ENCODE measurements at regions not wholly inside any gene's neighbourhood (a gene's known extent, or its start where the extent isn't known, plus 50 kb on each side); places are given as distances from the start of the nearest gene placed in this dataset.

- H3K4me2 ChIP-seq (ENCODE audit: low read length), result no peak overlapping the region
- no peaks in the 10 kb centered on the region for H3K36me3 ChIP-seq (ENCODE audit: control insufficient read depth in 1 of 2, insufficient read depth in 2 of 2, low read length in 2 of 2)
- no peak overlapping the region for H3K27ac ChIP-seq (ENCODE audit: low read depth, low read length)
- H3K9ac ChIP-seq (ENCODE audit: low read length), result no peak overlapping the region
- H4K20me1 ChIP-seq (ENCODE audit: insufficient read depth), result no peaks in the 10 kb centered on the region
- H3K9me3 ChIP-seq (ENCODE audit: control insufficient read depth in 1 of 2, insufficient read depth in 1 of 2, low read depth in 1 of 2, low read length in 2 of 2), result no peaks in the 10 kb centered on the region
- DNase-seq (ENCODE audit: low read depth, low spot score) (no peak), ATAC-seq (no peak)
- no peak overlapping the region for H3K4me3 ChIP-seq (replicated peaks in 1 of 2; ENCODE audit: low read depth in 1 of 2, low read length in 2 of 2)
- BruUV-seq (replicated peaks), result no TSS peak
- no peaks in the 10 kb centered on the region for H3K4me1 ChIP-seq (ENCODE audit: control insufficient read depth in 1 of 2, insufficient read depth in 2 of 2, low read length in 2 of 2)
- intact Hi-C loops (cut with micrococcal nuclease), result no loop called here
- TF ChIP-seq CEBPB (IDR thresholded peaks at IDR 0.05; ENCODE audit: low read depth) (no peak), TCF7L2 (IDR thresholded peaks at IDR 0.05; ENCODE audit: borderline replicate concordance, extremely low read depth, insufficient read depth, insufficient read length) (no peak), CTCF (IDR thresholded peaks at IDR 0.05 in 2 of 3, conservative IDR thresholded peaks at IDR 0.05 in 1 of 3; ENCODE audit: borderline replicate concordance in 1 of 3, insufficient read depth in 1 of 3, low read depth in 2 of 3, low read length in 2 of 3) (no peak), ZNF274 (IDR thresholded peaks at IDR 0.05; ENCODE audit: low read depth, low read length) (no peak), RAD21 (IDR thresholded peaks at IDR 0.05; ENCODE audit: low read depth) (no peak), POLR2AphosphoS5 (IDR thresholded peaks at IDR 0.05; ENCODE audit: low read depth, low read length) (no peak), SRF (IDR thresholded peaks at IDR 0.05; ENCODE audit: low read depth) (no peak), FOSL1 (IDR thresholded peaks at IDR 0.05; ENCODE audit: low read depth) (no peak), ELF1 (IDR thresholded peaks at IDR 0.05; ENCODE audit: borderline replicate concordance, low read depth) (no peak), CBX3 (IDR thresholded peaks at IDR 0.05; ENCODE audit: low read depth) (no peak), YY1 (IDR thresholded peaks at IDR 0.05; ENCODE audit: extremely low read depth, insufficient replicate concordance, low read depth, low read length) (no peak), JUND (IDR thresholded peaks at IDR 0.05) (no peak)
- TF ChIP-seq, protein P1, sequence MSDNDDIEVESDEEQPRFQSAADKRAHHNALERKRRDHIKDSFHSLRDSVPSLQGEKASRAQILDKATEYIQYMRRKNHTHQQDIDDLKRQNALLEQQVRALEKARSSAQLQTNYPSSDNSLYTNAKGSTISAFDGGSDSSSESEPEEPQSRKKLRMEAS (IDR thresholded peaks at IDR 0.05), result no peak
- TF ChIP-seq, protein P2, sequence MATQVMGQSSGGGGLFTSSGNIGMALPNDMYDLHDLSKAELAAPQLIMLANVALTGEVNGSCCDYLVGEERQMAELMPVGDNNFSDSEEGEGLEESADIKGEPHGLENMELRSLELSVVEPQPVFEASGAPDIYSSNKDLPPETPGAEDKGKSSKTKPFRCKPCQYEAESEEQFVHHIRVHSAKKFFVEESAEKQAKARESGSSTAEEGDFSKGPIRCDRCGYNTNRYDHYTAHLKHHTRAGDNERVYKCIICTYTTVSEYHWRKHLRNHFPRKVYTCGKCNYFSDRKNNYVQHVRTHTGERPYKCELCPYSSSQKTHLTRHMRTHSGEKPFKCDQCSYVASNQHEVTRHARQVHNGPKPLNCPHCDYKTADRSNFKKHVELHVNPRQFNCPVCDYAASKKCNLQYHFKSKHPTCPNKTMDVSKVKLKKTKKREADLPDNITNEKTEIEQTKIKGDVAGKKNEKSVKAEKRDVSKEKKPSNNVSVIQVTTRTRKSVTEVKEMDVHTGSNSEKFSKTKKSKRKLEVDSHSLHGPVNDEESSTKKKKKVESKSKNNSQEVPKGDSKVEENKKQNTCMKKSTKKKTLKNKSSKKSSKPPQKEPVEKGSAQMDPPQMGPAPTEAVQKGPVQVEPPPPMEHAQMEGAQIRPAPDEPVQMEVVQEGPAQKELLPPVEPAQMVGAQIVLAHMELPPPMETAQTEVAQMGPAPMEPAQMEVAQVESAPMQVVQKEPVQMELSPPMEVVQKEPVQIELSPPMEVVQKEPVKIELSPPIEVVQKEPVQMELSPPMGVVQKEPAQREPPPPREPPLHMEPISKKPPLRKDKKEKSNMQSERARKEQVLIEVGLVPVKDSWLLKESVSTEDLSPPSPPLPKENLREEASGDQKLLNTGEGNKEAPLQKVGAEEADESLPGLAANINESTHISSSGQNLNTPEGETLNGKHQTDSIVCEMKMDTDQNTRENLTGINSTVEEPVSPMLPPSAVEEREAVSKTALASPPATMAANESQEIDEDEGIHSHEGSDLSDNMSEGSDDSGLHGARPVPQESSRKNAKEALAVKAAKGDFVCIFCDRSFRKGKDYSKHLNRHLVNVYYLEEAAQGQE (IDR thresholded peaks at IDR 0.05; ENCODE audit: low read depth), result no peak
- no peak overlapping the region for H2AFZ ChIP-seq (ENCODE audit: low read depth, low read length, poor library complexity, severe bottlenecking)
- no peaks in the 10 kb centered on the region for H3K9me2 ChIP-seq (ENCODE audit: insufficient read depth)
- ChIA-PET POLR2A (no interaction called here), CTCF (no interaction called here), RAD21 (ENCODE audit: low non-redundant PET in 1 of 2, low total read pairs in 2 of 2, uncharacterized antibody in 2 of 2, unreplicated experiment in 2 of 2) (no interaction called here)
- no peaks in the 10 kb centered on the region for H3K79me2 ChIP-seq (ENCODE audit: insufficient read depth, low read length)
- H3K27me3 ChIP-seq (ENCODE audit: insufficient read depth, low read length), result no peaks in the 10 kb centered on the region
Measured at GRCh38 chrX:13198056-13198761, 121.6 kb downstream of the ATXN3L start.

Measured in HCT116 (cell line).